ELF-1 (cell line): ENCODE measurements at regions not wholly inside any gene's neighbourhood (a gene's known extent, or its start where the extent isn't known, plus 50 kb on each side); places are given as distances from the start of the nearest gene placed in this dataset.

ENCODE experiments used
- DNase-seq: peaks from one replicate; pipeline ENCODE4 v3.0.0-alpha.2; 2016; ENCODE audit warnings: low read depth, low spot score

GRCh38 chr9:36764364-36765076 is 191.8 kb downstream of the MELK start:
- no peak for DNase-seq

GRCh38 chr9:36765077-36765390 is 192.3 kb downstream of the MELK start:
- no peak for DNase-seq

- peak; percentile 94 for DNase-seq
These were observed 193.0 kb downstream of the MELK start for GRCh38 chr9:36765468-36766341.

GRCh38 chr9:36768677-36769076 is 196.0 kb downstream of the MELK start:
- no peak for DNase-seq

- no peak for DNase-seq
These were observed 197.3 kb downstream of the MELK start for GRCh38 chr9:36770025-36770424.

- no peak for DNase-seq
These were observed 200.0 kb downstream of the MELK start for GRCh38 chr9:36772449-36773403.

GRCh38 chr9:36778682-36779081 is 206.0 kb downstream of the MELK start:
- no peak for DNase-seq

- DNase-seq = no peak
These were observed 206.9 kb downstream of the MELK start for GRCh38 chr9:36779582-36779981.

GRCh38 chr9:36780186-36780585 is 207.5 kb downstream of the MELK start:
- DNase-seq = no peak

GRCh38 chr9:36781533-36781932 is 208.8 kb downstream of the MELK start:
- DNase-seq = no peak
